Stomach (tissue), 4 donors: ENCODE measurements at regions not wholly inside any gene's neighbourhood (a gene's known extent, or its start where the extent isn't known, plus 50 kb on each side); places are given as distances from the start of the nearest gene placed in this dataset.

Experiments
- CTCF ChIP-seq, 7 experiments: fragments of 450-650 bp in 4 of 7; fragments of 200-600 bp in 3 of 7; sonication (generic) in 3 of 7; IDR thresholded peaks; one replicate each; pipeline ENCODE4 v1.5.1; 2016 to 2019; ENCODE audit warnings: antibody characterized with exemption in 7 of 7, control low read depth in 2 of 7, mild to moderate bottlenecking in 1 of 7
- EP300 ChIP-seq: sonication (generic); formaldehyde crosslinking; IDR thresholded peaks from one replicate; pipeline ENCODE4 v1.6.1; 2017; ENCODE audit warnings: antibody characterized with exemption
- POLR2AphosphoS5 ChIP-seq, 3 donors: sonication (generic); formaldehyde crosslinking; IDR thresholded peaks; one replicate each; pipeline ENCODE4 v1.6.1; 2016; ENCODE audit warnings: antibody characterized with exemption in 3 of 3

GRCh38 chr21:18549214-18549905 is 145.8 kb upstream of the TMPRSS15 start:
- TF ChIP-seq CTCF (IDR thresholded peaks at IDR 0.05) (no peak), POLR2AphosphoS5 (IDR thresholded peaks at IDR 0.05) (no peak), EP300 (no peak)
